ENCODE measurements at regions not wholly inside any gene's neighbourhood (a gene's known extent, or its start where the extent isn't known, plus 50 kb on each side); places are given as distances from the start of the nearest gene placed in this dataset.

DNA sequence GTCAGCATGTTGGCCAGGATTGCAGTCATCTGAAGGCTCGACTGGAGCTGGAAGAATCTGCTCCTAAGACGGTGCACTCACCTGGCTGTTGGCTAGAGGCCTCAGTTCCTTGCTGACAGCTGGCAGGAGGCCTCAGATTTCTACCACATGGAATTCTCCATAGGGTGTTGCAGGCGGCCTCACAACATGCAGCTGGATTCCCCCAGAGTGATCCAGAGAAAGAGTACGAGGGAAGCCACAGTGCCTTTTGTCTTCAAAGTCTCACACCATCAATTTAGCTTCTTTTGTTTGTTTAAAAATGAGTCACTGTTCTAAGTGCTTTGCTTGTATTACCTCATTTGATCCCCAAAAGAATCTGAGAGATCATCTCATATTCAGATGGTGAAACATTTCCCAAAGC is 65.5 kb upstream of the FYN start:
- TF ChIP-seq EZH2 (IDR thresholded peaks at IDR 0.05; ENCODE audit: low read depth, unreplicated experiment) (no peak), STAT1 (IDR thresholded peaks at IDR 0.05; ENCODE audit: unreplicated experiment) (no peak), CREB1 (CRISPR knock-in tag; IDR thresholded peaks at IDR 0.05; ENCODE audit: low read depth) (no peak), ZNF114 (CRISPR knock-in tag; IDR thresholded peaks at IDR 0.05) (no peak), JUNB (IDR thresholded peaks at IDR 0.05; ENCODE audit: unreplicated experiment) (no peak), NANOG (IDR thresholded peaks at IDR 0.05; ENCODE audit: borderline replicate concordance) (no peak), EZH2phosphoT487 (IDR thresholded peaks at IDR 0.05; ENCODE audit: unreplicated experiment) (no peak), ZNF331 (CRISPR knock-in tag; IDR thresholded peaks at IDR 0.05; ENCODE audit: low read depth) (no peak), POLR2AphosphoS5 (IDR thresholded peaks at IDR 0.05; ENCODE audit: low read depth) (no peak)
- TF ChIP-seq, protein P1, sequence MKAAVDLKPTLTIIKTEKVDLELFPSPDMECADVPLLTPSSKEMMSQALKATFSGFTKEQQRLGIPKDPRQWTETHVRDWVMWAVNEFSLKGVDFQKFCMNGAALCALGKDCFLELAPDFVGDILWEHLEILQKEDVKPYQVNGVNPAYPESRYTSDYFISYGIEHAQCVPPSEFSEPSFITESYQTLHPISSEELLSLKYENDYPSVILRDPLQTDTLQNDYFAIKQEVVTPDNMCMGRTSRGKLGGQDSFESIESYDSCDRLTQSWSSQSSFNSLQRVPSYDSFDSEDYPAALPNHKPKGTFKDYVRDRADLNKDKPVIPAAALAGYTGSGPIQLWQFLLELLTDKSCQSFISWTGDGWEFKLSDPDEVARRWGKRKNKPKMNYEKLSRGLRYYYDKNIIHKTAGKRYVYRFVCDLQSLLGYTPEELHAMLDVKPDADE (IDR thresholded peaks at IDR 0.05) = no peak
- TF ChIP-seq, protein P2, sequence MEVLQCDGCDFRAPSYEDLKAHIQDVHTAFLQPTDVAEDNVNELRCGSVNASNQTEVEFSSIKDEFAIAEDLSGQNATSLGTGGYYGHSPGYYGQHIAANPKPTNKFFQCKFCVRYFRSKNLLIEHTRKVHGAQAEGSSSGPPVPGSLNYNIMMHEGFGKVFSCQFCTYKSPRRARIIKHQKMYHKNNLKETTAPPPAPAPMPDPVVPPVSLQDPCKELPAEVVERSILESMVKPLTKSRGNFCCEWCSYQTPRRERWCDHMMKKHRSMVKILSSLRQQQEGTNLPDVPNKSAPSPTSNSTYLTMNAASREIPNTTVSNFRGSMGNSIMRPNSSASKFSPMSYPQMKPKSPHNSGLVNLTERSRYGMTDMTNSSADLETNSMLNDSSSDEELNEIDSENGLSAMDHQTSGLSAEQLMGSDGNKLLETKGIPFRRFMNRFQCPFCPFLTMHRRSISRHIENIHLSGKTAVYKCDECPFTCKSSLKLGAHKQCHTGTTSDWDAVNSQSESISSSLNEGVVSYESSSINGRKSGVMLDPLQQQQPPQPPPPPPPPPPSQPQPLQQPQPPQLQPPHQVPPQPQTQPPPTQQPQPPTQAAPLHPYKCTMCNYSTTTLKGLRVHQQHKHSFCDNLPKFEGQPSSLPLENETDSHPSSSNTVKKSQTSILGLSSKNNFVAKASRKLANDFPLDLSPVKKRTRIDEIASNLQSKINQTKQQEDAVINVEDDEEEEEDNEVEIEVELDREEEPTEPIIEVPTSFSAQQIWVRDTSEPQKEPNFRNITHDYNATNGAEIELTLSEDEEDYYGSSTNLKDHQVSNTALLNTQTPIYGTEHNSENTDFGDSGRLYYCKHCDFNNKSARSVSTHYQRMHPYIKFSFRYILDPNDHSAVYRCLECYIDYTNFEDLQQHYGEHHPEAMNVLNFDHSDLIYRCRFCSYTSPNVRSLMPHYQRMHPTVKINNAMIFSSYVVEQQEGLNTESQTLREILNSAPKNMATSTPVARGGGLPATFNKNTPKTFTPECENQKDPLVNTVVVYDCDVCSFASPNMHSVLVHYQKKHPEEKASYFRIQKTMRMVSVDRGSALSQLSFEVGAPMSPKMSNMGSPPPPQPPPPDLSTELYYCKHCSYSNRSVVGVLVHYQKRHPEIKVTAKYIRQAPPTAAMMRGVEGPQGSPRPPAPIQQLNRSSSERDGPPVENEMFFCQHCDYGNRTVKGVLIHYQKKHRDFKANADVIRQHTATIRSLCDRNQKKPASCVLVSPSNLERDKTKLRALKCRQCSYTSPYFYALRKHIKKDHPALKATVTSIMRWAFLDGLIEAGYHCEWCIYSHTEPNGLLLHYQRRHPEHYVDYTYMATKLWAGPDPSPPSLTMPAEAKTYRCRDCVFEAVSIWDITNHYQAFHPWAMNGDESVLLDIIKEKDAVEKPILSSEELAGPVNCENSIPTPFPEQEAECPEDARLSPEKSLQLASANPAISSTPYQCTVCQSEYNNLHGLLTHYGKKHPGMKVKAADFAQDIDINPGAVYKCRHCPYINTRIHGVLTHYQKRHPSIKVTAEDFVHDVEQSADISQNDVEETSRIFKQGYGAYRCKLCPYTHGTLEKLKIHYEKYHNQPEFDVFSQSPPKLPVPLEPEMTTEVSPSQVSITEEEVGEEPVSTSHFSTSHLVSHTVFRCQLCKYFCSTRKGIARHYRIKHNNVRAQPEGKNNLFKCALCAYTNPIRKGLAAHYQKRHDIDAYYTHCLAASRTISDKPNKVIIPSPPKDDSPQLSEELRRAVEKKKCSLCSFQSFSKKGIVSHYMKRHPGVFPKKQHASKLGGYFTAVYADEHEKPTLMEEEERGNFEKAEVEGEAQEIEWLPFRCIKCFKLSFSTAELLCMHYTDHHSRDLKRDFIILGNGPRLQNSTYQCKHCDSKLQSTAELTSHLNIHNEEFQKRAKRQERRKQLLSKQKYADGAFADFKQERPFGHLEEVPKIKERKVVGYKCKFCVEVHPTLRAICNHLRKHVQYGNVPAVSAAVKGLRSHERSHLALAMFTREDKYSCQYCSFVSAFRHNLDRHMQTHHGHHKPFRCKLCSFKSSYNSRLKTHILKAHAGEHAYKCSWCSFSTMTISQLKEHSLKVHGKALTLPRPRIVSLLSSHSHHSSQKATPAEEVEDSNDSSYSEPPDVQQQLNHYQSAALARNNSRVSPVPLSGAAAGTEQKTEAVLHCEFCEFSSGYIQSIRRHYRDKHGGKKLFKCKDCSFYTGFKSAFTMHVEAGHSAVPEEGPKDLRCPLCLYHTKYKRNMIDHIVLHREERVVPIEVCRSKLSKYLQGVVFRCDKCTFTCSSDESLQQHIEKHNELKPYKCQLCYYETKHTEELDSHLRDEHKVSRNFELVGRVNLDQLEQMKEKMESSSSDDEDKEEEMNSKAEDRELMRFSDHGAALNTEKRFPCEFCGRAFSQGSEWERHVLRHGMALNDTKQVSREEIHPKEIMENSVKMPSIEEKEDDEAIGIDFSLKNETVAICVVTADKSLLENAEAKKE (CRISPR knock-in tag; IDR thresholded peaks at IDR 0.05) = no peak
- TF ChIP-seq, protein P3, sequence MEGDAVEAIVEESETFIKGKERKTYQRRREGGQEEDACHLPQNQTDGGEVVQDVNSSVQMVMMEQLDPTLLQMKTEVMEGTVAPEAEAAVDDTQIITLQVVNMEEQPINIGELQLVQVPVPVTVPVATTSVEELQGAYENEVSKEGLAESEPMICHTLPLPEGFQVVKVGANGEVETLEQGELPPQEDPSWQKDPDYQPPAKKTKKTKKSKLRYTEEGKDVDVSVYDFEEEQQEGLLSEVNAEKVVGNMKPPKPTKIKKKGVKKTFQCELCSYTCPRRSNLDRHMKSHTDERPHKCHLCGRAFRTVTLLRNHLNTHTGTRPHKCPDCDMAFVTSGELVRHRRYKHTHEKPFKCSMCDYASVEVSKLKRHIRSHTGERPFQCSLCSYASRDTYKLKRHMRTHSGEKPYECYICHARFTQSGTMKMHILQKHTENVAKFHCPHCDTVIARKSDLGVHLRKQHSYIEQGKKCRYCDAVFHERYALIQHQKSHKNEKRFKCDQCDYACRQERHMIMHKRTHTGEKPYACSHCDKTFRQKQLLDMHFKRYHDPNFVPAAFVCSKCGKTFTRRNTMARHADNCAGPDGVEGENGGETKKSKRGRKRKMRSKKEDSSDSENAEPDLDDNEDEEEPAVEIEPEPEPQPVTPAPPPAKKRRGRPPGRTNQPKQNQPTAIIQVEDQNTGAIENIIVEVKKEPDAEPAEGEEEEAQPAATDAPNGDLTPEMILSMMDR (conservative IDR thresholded peaks at IDR 0.05; ENCODE audit: low read depth in 2 of 2) = no peak
- TF ChIP-seq, protein P4, sequence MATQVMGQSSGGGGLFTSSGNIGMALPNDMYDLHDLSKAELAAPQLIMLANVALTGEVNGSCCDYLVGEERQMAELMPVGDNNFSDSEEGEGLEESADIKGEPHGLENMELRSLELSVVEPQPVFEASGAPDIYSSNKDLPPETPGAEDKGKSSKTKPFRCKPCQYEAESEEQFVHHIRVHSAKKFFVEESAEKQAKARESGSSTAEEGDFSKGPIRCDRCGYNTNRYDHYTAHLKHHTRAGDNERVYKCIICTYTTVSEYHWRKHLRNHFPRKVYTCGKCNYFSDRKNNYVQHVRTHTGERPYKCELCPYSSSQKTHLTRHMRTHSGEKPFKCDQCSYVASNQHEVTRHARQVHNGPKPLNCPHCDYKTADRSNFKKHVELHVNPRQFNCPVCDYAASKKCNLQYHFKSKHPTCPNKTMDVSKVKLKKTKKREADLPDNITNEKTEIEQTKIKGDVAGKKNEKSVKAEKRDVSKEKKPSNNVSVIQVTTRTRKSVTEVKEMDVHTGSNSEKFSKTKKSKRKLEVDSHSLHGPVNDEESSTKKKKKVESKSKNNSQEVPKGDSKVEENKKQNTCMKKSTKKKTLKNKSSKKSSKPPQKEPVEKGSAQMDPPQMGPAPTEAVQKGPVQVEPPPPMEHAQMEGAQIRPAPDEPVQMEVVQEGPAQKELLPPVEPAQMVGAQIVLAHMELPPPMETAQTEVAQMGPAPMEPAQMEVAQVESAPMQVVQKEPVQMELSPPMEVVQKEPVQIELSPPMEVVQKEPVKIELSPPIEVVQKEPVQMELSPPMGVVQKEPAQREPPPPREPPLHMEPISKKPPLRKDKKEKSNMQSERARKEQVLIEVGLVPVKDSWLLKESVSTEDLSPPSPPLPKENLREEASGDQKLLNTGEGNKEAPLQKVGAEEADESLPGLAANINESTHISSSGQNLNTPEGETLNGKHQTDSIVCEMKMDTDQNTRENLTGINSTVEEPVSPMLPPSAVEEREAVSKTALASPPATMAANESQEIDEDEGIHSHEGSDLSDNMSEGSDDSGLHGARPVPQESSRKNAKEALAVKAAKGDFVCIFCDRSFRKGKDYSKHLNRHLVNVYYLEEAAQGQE (IDR thresholded peaks at IDR 0.05; ENCODE audit: unreplicated experiment) = no peak
- Mint-ChIP-seq H3K27ac (no peak overlapping the region), H3K27me3 (ENCODE audit: insufficient read depth, low read depth, poor library complexity) (peaks cover 3% of the 10 kb centered on the region), H3K36me3 (ENCODE audit: low read depth) (peaks cover 4% of the 10 kb centered on the region; the same call in 2 of the 3 replicates), H3K9me3 (peaks cover 3% of the 10 kb centered on the region; the same call in 2 of the 3 replicates), H3K4me3 (no peak overlapping the region), H3K4me1 (peaks cover 13% of the 10 kb centered on the region; the same call in 2 of the 3 replicates)
- no peak for DNase-seq (ENCODE audit: low spot score)
- Histone ChIP-seq H2AFZ (no peak overlapping the region), H4K20me1 (replicated peaks; ENCODE audit: insufficient read depth) (no peaks in the 10 kb centered on the region), H3K36me3 (ENCODE audit: insufficient read depth) (0 out of 2 replicates have a peak, but pooled peaks cover 3% of the 10 kb centered on the region), H3K79me2 (replicated peaks; ENCODE audit: insufficient read depth) (no peaks in the 10 kb centered on the region), H3K9me2 (ENCODE audit: insufficient read depth) (peaks cover 13% of the 10 kb centered on the region), H3K4me1 (ENCODE audit: insufficient read depth) (0 out of 2 replicates have a peak, but pooled peaks cover 5% of the 10 kb centered on the region), H3K27ac (ENCODE audit: low read depth) (no peak overlapping the region), H3K4me3 (no peak overlapping the region), H3F3A (replicated peaks; ENCODE audit: low read depth) (no peaks in the 10 kb centered on the region), H3K4me2 (no peak overlapping the region), H3K27me3 (ENCODE audit: insufficient read depth) (no peaks in the 10 kb centered on the region)
- peak; percentile 53 for ATAC-seq

Data from GM23338 (cell line).